Ovary (tissue), 3 donors: ENCODE measurements at regions not wholly inside any gene's neighbourhood (a gene's known extent, or its start where the extent isn't known, plus 50 kb on each side); places are given as distances from the start of the nearest gene placed in this dataset.

Source experiments
- POLR2A ChIP-seq: fragments of 450-650 bp; IDR thresholded peaks from one replicate; pipeline ENCODE4 v1.6.1; 2017; ENCODE audit warnings: antibody characterized with exemption, mild to moderate bottlenecking, moderate library complexity
- TF ChIP-seq, protein P1 (sequence below), 3 donors: fragments of 450-650 bp in 2 of 3; fragments of 200-600 bp in 1 of 3; IDR thresholded peaks; one replicate each; pipeline versions ENCODE4 v1.5.1 to v1.8.0; 2016 to 2022; ENCODE audit warnings: antibody characterized with exemption in 3 of 3, mild to moderate bottlenecking in 1 of 3
- donor health status: DM: no; HTN: no; CAD: no.

DNA sequence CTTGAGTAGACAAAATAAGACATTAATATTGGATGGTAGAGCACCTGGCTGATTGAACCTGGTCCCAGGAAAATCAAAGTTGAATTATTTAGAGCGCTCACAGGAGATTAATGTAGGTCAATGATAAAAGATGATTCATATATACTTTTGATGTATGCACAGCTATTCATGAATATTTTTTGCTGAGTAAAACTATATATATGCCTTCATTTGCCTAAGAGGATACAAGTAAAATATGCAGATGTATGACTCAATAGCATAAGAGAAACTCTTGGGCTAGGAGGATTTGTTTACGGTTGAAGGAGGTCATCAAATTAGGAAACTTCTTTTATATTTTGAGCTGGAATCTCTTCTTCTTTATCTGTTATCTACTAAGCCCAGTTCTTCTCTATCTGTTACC lies 202.7 kb upstream of the HS3ST1 start:
- TF ChIP-seq, protein P1, sequence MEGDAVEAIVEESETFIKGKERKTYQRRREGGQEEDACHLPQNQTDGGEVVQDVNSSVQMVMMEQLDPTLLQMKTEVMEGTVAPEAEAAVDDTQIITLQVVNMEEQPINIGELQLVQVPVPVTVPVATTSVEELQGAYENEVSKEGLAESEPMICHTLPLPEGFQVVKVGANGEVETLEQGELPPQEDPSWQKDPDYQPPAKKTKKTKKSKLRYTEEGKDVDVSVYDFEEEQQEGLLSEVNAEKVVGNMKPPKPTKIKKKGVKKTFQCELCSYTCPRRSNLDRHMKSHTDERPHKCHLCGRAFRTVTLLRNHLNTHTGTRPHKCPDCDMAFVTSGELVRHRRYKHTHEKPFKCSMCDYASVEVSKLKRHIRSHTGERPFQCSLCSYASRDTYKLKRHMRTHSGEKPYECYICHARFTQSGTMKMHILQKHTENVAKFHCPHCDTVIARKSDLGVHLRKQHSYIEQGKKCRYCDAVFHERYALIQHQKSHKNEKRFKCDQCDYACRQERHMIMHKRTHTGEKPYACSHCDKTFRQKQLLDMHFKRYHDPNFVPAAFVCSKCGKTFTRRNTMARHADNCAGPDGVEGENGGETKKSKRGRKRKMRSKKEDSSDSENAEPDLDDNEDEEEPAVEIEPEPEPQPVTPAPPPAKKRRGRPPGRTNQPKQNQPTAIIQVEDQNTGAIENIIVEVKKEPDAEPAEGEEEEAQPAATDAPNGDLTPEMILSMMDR (IDR thresholded peaks at IDR 0.05) = no peak
- no peak for TF ChIP-seq POLR2A
